Right atrium auricular region (tissue), 2 donors: ENCODE measurements at regions not wholly inside any gene's neighbourhood (a gene's known extent, or its start where the extent isn't known, plus 50 kb on each side); places are given as distances from the start of the nearest gene placed in this dataset.
A peak's percentile ranks its signal among the peaks of the same experiment; 100 is the strongest.

ENCODE experiments used
- DNase-seq: peaks from one replicate; pipeline ENCODE4 v3.0.0-alpha.2; 2019; ENCODE audit warnings: low spot score
- H3K27ac ChIP-seq, 2 donors: fragments of 200-600 bp; sonication (generic); 1 replicate in 1 of 2; 2 replicates in 1 of 2; pipeline ENCODE4 v1.5.1; 2016 to 2019
- H3K27me3 ChIP-seq, 2 donors: fragments of 200-600 bp; sonication (generic); one replicate each; pipeline versions ENCODE4 v1.5.1 to v1.6.0; 2017 to 2019
- H3K36me3 ChIP-seq: fragments of 200-600 bp; sonication (generic); one replicate; pipeline ENCODE4 v1.5.1; 2016
- H3K4me1 ChIP-seq, 2 donors: fragments of 200-600 bp; sonication (generic); one replicate each; pipeline versions ENCODE4 v1.5.1 to v1.6.0; 2017 to 2019
- H3K4me3 ChIP-seq, 2 donors: fragments of 200-600 bp; sonication (generic); 1 replicate in 1 of 2; 2 replicates in 1 of 2; pipeline ENCODE4 v1.5.1; 2017 to 2019; ENCODE audit warnings: mild to moderate bottlenecking in 1 of 2, moderate library complexity in 1 of 2
- H3K9me3 ChIP-seq, 2 donors: fragments of 200-600 bp; sonication (generic); one replicate each; pipeline ENCODE4 v1.5.1; 2019
- CTCF ChIP-seq, 2 donors: fragments of 200-600 bp; sonication (generic); IDR thresholded peaks; one replicate each; pipeline ENCODE4 v1.5.1; 2019; ENCODE audit warnings: antibody characterized with exemption in 2 of 2

GRCh38 chr10:129075927-129076326 lies 391.1 kb upstream of the MGMT start:
- peak; percentile 30 for DNase-seq
- H3K9me3 ChIP-seq: peaks cover 0 to 4% of the 10 kb centered on the region in 2 donors
- no peak for TF ChIP-seq CTCF (IDR thresholded peaks at IDR 0.05)
- no peak overlapping the region for H3K27ac ChIP-seq
- no peaks in the 10 kb centered on the region for H3K4me1 ChIP-seq
- no peak overlapping the region for H3K4me3 ChIP-seq
- no peaks in the 10 kb centered on the region for H3K27me3 ChIP-seq
- no peaks in the 10 kb centered on the region for H3K36me3 ChIP-seq

GRCh38 chr10:129078346-129078745 lies 388.7 kb upstream of the MGMT start:
- H3K27me3 ChIP-seq: no peaks in the 10 kb centered on the region

GRCh38 chr10:129078746-129079145 lies 388.3 kb upstream of the MGMT start:
- Histone ChIP-seq H3K4me1 (no peaks in the 10 kb centered on the region), H3K27ac (no peak overlapping the region), H3K27me3 (no peaks in the 10 kb centered on the region), H3K36me3 (no peaks in the 10 kb centered on the region), H3K4me3 (no peak overlapping the region), H3K9me3 (peaks cover 0 to 10% of the 10 kb centered on the region in 2 donors)
- DNase-seq: peak; percentile 28
- TF ChIP-seq CTCF (IDR thresholded peaks at IDR 0.05): no peak

More at GRCh38 chr10:129078346-129078745, 388.7 kb upstream of the MGMT start:
- peak; percentile 32 for DNase-seq
- no peak for TF ChIP-seq CTCF (IDR thresholded peaks at IDR 0.05)
- H3K9me3 ChIP-seq: peaks cover 0 to 10% of the 10 kb centered on the region in 2 donors
- H3K27ac ChIP-seq: no peak overlapping the region
- H3K4me3 ChIP-seq: no peak overlapping the region
- no peaks in the 10 kb centered on the region for H3K4me1 ChIP-seq
- H3K36me3 ChIP-seq: no peaks in the 10 kb centered on the region

GRCh38 chr10:129079705-129080104 lies 387.3 kb upstream of the MGMT start:
- Histone ChIP-seq H3K27ac (no peak overlapping the region), H3K27me3 (no peaks in the 10 kb centered on the region), H3K9me3 (peaks cover 0 to 17% of the 10 kb centered on the region in 2 donors), H3K4me1 (no peaks in the 10 kb centered on the region), H3K4me3 (no peak overlapping the region), H3K36me3 (no peaks in the 10 kb centered on the region)
- peak; percentile 55 for DNase-seq
- no peak for TF ChIP-seq CTCF (IDR thresholded peaks at IDR 0.05)

- H3K9me3 ChIP-seq: peaks cover 0 to 20% of the 10 kb centered on the region in 2 donors
- no peak overlapping the region for H3K4me3 ChIP-seq
- no peaks in the 10 kb centered on the region for H3K36me3 ChIP-seq
- no peak overlapping the region for H3K27ac ChIP-seq
- DNase-seq: no peak
- no peaks in the 10 kb centered on the region for H3K27me3 ChIP-seq
- H3K4me1 ChIP-seq: no peaks in the 10 kb centered on the region
- no peak for TF ChIP-seq CTCF (IDR thresholded peaks at IDR 0.05)
Observed at GRCh38 chr10:129085811-129086210, 381.2 kb upstream of the MGMT start.

GRCh38 chr10:129089341-129089740 lies 377.7 kb upstream of the MGMT start:
- Histone ChIP-seq H3K27me3 (no peaks in the 10 kb centered on the region), H3K4me3 (no peak overlapping the region), H3K36me3 (no peaks in the 10 kb centered on the region), H3K9me3 (peaks cover 0 to 9% of the 10 kb centered on the region in 2 donors), H3K27ac (no peak overlapping the region), H3K4me1 (no peaks in the 10 kb centered on the region)
- TF ChIP-seq CTCF (IDR thresholded peaks at IDR 0.05): no peak
- DNase-seq: peak; percentile 50
